Eye (tissue), 1 donor: ENCODE measurements at regions not wholly inside any gene's neighbourhood (a gene's known extent, or its start where the extent isn't known, plus 50 kb on each side); places are given as distances from the start of the nearest gene placed in this dataset.

Source experiments
- DNase-seq: peaks from one replicate; pipeline ENCODE4 v3.0.0-alpha.2; 2015

DNA sequence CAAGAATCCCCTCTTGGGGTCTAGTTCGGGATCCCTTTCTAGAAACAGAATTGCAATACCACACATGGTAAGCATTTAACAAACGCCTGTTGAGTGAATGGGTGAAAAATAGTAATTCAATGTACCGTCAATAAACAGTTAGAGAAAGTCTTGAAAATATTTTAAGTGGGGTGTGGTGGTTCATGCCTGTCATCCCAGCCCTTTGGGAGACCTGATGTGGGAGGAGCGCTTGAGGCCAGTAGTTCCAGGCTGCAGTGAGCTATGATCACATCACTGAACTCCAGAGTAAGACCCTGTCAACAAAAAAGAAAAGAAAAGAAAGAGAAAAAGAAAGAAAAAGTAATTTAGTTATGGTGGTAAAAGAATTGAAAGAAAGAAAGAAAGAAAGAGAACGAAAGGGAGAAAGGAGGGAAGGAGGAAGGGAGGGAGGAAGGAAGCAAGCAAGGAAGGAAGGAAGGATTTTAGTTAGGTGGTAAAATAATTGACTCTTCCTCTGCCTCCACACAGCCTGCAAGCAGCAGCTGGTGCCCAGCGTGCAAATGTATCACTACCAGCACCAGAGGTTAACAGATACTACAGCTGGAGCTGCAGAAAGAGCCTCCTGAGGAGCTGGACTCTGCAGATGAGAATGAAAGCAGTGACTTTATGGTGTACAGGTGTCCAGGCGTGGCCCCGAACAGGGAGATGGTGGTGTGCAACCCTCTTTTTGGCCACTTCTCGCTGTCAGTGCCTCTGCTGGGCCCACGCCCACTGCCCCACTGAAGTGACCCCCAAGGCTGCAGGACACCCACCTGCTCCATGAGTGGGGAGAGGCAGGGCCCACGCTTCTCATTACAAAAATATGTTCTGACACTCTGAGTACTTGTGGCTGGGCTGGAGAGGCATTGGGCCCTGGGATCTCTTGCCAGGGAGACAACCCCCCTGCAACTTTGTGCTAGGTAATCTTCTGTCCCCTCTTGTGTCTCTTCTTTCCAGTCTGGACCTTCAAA, 135.4 kb downstream of the BAMBI start:
- no peak for DNase-seq

DNA sequence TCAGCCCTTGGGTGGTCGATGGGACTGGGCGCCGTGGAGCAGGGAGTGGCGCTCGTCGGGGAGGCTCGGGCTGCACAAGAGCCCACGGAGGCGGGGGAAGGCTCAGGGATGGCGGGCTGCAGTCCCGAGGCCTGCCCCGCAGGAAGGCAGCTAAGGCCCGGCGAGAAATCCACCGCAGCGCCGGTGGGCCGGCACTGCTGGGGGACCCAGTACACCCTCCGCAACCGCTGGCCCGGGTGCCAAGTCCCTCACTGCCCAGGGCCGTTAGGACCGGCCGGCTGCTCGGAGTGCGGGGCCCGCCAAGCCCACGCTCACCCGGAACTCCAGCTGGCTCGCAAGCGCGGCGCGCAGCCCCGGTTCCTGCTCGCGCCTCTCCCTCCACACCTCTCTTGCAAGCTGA, 138.4 kb downstream of the BAMBI start:
- no peak for DNase-seq

DNA sequence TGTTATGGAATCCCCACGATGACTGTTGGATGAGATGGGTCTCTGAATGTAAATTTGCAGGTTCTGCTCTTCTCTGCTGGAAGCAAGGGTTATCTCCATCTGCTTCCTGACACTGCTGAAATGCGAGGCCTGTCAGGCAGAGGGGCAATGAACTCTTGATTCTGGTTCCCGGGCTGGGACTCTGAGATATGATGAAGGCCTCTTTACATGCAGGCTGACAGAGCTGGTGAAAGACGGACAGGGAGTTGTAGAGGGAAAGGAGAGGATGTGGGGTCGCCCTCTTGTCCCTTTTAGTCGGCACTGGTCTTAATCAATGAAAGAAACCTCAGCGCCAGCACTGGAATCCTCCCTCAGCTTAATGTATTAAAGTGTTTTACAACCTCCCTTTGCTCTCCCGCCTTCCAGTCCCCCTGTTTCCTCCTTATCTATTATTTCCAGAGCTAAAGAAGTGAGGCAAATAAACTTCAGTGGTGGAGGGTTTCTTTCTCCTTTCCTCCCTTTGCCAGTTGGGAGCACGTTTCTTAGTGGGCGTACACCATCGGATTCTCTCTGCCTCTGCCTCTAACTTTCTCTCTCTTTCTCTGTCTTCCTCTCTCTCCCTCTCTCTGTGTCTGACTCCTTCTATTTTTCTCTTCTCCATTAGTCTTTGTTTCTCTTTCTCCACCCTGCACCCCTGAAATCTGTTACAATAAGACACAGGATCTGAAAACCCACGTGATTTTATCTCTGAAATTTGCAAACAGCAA, 145.6 kb downstream of the BAMBI start:
- DNase-seq = no peak

DNA sequence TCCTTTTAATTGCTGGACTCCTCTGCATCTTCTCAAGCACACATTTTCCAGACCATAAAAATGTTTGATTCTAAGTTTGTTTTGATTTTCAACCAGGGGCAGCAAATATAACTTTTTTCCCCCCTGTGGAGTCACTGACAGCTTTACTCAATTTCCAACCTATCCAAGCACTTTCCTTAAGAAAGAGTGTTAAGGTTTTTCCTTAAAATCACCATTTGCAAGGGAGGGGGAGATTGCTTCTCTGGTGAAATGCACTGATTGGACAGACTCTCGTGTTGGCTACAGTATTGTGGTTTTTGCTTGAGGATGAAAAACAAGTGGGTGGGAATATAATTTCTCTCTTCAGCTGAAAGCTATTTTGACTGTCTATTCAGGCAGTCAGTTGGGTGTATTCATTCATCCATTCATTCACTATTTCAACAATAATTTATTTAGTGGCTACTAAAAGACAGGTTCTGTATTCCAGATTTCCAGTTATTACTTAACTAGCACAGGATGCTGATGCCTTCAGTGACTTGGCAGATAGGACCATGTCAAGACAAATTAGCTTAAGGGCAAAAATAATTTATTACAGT, 146.3 kb downstream of the BAMBI start:
- no peak for DNase-seq

DNA sequence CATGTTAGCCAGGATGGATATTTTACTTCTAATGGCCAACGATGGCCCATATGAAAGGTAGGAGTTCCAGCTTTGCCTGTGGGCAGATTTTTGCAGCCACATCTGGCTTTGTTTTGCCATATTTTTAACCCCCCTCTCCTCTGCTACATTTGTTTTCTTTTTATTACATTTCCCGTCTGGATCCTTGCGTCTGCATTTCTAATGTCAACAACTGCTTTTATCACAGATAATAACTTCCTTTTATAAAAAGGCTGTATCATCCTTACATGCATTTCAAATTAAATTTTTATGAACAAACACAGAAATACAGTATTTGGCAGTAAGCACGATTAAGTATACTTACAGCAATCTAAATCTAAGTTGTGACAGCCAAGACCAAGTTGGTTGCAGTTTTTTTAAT, 156.0 kb downstream of the BAMBI start:
- no peak for DNase-seq

DNA sequence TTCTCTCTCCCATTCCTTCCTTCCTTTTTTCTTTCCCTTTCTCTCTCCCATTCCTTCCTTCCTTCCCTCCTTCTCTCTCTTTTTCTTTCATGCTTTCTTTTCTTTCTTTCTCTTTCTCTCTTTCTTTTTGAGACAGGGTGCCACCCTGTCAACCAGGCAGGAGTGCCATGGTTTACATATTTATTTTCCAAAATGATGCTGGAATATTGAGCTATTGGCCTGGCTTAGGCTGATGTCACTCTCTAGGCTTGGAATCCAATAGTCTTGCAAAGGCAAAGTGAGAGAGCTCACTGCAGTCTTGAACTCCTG, 159.1 kb downstream of the BAMBI start:
- DNase-seq = no peak

DNA sequence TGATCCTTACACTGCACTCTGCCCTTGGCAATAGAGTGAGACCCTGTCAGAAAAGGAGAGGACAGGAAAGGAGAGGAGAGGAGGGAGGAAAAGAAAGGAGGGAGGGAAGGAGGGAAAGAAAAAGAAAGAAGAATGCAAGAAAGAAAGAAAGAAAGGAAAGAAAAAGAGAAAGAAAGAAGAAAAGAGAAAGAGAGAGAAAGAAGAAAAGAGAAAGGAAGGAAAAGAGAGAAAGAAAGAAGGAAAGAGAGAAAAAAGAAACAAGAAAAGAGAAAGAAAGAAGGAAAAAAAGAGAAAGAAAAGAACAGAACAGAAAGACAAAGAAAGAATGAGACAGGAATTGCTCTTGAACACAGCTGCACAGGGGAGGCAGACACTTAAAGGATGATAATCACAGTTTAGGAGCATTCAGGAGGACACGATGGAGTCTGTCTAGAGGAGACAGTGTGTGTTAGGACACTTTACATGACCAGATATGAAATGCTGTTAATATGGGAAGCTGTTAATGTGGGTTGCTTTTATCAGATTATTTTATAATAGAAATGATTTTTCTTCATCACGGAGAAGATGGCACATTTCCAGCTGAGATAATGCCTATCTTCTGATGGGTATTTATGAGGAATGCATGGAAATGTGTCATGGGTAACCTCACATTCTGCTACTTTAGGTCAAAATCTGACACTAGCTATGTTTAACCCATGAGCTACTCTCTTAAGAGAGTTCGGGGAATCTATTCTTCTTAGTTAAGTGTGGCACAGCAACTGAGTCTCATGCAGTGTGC, 160.5 kb downstream of the BAMBI start:
- DNase-seq = no peak

DNA sequence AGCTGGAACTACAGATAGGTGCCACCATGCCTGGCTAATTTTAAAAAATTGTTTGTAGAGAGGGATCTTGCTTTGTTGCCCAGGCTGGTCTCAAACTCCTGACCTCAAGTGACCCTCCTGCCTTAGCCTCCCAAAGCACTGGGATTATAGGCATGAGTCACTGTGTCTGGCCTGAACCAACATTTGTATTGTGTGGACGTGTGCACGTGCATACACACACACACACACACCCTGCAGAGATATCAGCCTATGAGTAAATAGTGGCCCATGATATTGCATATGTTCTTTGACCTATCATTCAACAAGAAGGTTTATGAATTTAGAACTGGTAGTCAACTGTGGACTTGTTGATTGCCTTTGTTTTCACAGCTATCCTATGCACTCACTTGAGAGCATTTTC, 161.6 kb downstream of the BAMBI start:
- no peak for DNase-seq

DNA sequence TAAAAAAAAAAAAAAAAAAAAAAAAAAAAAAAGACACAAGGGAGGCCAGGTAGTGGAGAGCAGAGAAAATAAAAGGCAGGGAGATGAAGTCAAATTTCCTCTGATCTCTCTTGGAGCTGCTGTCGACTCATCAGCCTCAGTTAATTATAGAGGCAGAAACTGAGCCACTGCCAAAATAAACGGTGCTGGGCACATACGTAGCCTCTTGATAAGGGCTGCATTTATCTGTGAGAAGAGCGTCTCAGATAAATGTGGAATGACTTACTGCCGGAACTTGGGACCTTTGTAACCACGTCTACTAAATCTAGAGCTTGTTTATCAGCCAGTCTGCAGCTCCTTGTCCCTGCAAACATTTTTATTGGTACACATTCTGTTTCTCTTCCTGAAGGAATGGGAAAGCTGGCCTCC, 162.3 kb downstream of the BAMBI start:
- no peak for DNase-seq

DNA sequence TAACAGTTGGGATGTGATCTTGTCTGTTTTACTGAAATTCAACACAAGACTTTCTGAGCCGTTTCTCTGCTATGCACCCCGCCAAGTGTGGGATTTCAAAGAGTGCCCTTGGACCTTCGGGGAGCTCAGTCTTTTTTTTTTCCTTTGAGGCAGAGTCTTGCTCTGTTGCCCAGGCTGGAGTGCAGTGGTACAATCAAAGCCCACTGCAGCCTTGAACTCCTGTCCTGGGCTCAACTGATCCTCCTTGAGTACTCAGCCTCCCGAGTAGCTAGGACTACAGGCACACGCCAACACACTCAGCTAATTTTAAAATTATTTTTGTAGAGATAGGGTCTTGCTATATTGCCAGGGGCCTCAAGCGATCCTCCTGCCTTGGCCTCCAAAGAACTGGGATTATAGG, 162.9 kb downstream of the BAMBI start:
- DNase-seq = no peak

DNA sequence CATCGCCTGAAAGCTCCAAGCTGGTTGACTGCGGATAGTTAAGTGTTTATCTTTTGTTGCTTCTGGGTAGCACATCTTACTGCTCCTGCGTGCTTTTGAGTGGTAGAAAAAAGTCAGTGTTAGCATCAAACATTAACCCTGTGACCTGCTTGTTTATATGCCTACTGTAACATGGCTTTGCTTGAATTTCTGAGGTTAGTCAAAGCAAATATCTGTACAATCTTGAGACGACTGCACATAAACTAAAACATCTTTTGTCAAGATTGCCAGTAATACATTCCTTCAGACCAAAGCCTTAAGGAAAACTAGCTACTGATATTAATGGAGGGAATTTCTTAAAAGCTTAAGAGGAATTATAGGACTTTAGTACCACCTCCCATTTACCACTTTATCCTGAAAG, 163.7 kb downstream of the BAMBI start:
- no peak for DNase-seq

DNA sequence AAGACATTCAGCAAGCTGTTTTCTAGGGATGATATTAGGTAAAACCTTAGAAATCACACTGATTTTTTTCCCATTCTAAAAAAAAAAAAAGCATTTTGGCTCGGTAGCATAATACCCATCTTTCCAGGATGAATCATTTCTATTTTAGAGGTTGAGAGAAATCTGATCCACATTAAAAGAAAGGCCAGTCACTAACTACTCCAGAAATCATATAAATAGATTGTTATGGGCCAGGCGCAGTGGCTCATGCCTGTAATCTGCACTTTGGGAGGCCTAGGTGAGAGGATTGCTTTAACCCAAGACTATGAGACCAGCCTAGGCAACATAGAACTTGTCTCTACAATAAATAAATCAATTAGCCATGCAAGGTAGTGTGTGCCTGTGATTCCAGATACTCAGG, 164.3 kb downstream of the BAMBI start:
- DNase-seq = no peak

DNA sequence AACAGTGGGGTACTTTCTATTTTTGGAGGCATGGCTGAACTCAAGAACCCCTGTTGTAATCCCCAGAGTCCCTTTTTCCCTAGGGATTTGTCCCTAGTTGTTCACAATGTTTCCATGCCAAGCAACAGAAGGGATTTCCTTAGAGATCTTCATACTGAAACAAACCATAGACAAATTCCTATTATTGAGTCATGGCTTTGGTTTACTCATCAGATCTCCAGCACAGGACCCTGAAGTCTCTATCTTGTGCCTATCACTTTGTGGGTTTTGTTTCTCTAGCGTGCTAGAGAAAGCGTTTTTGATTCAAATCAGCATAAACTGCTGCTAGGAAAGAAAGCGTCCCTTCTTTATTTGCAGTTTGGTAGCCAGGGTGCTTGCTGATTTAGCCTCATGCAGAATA, 165.0 kb downstream of the BAMBI start:
- DNase-seq = no peak

DNA sequence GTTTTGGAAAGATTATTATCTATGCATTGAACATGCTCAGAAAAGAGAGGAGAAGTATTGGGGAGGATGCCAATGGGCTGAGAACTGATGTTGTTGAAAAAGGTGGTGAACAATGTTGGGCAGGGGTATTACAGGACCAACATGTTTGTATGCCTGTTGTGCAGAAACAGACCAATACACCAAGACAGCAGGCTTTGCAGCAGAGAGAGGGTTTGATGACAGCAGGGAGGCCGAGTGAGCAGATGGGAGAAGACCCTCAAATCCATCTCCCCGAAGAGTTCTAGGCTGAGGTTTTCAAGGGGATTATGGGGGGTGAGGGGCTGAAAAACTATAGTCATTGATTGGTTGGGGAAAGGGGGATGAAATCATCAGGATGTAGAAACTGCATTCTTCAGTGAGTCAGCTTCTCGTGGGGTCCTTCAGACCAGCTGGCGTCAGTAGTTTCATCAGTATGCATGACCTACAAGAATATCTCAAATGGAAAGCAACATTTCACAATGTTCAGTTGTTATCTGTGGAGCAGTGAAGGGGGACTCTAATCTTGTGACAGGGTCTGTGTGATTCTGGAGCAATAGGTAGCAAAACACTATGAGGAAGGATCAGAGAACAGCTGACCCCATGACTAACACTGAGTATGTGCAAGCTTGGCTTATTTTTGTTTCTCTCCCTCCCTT, 167.8 kb downstream of the BAMBI start:
- DNase-seq = no peak

DNA sequence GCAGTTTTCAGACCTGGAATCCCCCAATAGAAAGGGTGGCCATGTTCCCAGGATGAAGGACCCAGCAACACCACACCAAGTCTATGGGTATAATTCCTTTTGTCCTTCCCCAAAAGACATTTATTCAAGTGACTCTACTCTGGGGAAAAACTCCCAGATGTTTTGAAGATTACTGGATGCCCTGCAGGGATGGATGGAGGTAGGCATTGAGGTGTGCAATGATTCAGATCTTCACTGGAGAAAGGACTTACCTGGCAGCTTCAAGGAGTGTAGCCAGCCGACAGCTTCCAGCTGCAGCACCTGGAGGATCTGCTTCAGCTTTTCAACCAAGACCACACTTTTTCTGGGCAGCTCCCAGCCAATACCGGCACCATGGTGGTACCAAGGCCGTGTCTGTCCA, 172.0 kb downstream of the BAMBI start:
- DNase-seq = no peak

DNA sequence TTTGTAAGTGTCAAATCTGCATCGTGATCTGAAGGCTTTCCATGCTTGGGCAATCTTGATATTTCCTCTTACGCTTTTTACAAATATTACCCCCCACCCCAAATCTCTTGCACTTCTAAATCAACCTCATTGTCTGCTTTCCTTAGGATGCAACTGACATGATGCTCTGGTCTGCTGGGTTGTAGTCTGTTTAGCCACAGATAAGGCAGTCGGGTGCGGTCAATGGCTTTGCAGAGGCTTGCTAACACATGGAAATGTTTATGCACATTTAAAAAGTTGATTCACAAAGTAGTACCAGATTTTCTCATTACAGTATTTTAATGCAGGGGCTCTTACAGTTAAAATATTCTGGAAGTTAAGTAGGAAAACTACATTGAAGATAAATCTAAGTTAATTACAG, 172.5 kb downstream of the BAMBI start:
- no peak for DNase-seq

DNA sequence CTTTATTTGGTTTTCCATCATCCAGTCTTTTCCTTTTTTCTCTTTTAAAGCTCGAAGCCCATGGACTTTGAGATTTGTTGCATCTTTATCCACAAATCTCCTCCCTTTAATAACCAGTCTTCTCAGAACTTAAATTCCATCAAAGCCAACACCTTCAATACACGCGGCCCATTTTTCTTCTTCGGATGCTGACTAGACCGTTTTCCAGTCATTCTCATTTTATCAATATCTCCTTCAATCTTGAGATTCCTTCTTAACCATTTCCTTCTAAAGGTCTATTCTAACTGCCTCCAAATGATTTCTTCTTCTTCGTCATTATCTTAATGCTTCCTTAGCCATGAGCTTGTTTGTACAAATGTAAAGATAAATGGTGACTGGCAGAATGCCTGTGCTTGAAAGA, 173.5 kb downstream of the BAMBI start:
- no peak for DNase-seq

DNA sequence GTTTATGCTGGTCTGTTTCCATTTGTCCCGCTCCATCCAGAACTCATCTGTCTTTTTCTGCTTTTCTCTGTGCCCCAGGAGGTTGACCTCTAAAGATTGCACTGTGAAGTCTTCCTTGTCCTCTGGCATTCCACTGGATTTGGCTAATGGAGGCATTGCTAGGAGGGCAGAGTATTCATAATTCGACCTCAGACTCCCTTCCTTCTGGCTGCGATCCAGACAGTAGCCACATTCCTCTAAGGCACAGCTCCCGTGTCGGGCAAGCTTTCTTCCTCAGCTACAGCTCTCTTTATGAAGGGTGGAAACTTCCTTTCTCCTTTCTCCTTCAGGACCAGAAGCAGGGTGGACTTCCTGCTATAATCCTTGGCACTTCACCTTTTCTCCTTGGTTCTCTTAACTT, 175.9 kb downstream of the BAMBI start:
- DNase-seq = peak; percentile 47

DNA sequence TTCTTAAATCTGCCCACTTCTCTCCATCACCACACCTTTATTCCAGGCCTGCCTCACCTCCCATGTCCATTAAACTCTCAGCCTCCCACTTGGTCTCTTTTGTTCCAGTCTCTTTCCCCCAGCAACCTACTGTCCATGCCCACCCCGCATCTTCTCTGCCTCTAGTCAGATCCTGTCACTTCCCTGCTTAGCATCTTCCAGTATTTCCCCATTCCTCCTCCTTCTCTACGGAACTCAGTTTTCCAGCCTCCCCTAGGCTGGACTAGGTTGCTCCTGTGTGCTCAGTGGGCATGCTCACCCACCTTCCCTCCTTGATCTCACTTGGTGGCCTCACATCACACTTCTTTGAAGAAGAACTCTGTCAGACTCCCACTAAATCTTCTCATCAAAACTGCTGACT, 179.8 kb downstream of the BAMBI start:
- no peak for DNase-seq

DNA sequence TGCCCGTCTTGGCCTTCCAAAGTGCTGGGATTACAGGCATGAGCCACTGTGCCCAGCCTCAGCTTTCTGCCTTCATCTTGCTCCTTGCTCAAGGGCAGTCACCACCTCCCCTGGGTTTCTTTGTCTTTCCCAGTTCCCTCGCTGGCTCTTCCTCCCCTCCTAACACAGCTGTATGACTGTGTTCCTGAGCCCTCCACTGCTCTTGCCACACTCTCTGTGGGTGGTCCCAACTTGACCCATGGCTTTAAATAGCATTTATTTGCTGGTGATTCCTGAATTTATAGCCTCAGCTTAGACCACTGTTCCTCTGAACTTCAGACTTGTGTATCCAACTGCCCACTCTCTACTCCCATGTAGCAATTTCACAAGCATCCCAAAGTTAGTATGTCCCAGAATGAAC, 181.3 kb downstream of the BAMBI start:
- no peak for DNase-seq

DNA sequence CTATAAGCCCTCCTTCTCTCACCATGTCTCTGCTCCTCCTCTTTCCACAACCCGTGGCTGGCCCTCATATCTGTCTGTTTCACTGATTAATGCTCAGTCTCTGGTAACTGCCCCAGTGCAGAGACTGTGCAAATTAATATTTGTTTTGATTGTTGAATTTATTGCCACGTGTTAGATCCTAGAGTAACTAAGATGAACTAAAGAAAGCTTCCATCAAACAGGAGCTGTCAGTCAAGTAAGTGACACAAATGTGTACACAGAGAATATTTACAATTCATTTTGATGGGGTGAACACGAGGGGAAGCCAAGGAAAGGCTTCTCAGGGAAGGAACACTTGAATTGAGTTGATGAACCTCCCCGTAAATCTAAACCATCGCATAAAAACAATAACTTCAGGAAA, 182.5 kb downstream of the BAMBI start:
- no peak for DNase-seq

DNA sequence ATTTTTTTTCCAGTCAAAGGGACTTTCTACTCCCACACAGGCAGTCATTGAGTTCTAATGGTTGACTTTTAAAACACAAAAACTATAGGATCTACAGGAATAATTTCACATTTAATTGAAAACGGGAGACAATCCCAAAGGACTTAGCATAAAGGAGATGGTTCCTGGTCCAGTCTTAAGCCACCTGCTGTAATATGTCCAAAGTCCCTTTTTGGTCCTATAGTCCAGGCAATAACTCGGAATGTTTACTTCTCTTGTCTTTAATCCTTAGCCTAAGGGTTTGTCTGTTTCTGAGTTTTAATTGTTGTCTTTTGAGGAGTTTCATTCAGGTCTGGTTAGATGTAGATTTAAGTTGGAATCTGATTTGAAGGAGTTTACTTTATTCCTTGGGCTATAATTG, 184.9 kb downstream of the BAMBI start:
- DNase-seq = no peak
